H1 (cell line): ENCODE measurements at regions not wholly inside any gene's neighbourhood (a gene's known extent, or its start where the extent isn't known, plus 50 kb on each side); places are given as distances from the start of the nearest gene placed in this dataset.

Experiments used
- CTCF ChIA-PET: fragments of 300-600 bp; sonication (Branson Sonifier 250); formaldehyde crosslinking; loops from one replicate; lab custom pipeline; 2021; ENCODE audit not compliant: partially characterized antibody; lab: Charles Lee
- POLR2A ChIA-PET: fragments of 300-600 bp; sonication (Branson Sonifier 250); formaldehyde crosslinking; loops from one replicate; lab custom pipeline; 2021; ENCODE audit warnings: inconsistent platforms; ENCODE audit not compliant: partially characterized antibody; lab: Charles Lee
- DNase-seq, 2 experiments: peaks; one replicate each; pipeline versions ENCODE4 v3.0.0 to v3.0.0-alpha.2; 2010 to 2022; ENCODE audit warnings: low spot score in 2 of 2, low read depth in 1 of 2, mixed read lengths in 1 of 2
- FAIRE-seq: peaks from 2 replicates; lab custom pipeline; 2011; peaks lifted over from hg19 to GRCh38; lab: Jason Lieb, UNC
- H2AFZ ChIP-seq: 2 replicates; pipeline ENCODE4 v1.8.1; 2012; ENCODE audit warnings: low read length, inconsistent platforms
- H2AK5ac ChIP-seq: 2 replicates; pipeline ENCODE4 v1.6.1; 2013; ENCODE audit warnings: low read depth, low read length
- H2BK120ac ChIP-seq: replicated peaks from 2 replicates; pipeline ENCODE3; 2013; ENCODE audit warnings: low read depth, low read length, inconsistent platforms
- H2BK12ac ChIP-seq: 2 replicates; pipeline ENCODE4 v1.6.1; 2013; ENCODE audit warnings: low read depth, low read length
- H2BK15ac ChIP-seq: 2 replicates; pipeline ENCODE4 v1.6.1; 2013; ENCODE audit warnings: low read length
- H2BK20ac ChIP-seq: 2 replicates; pipeline ENCODE4 v1.6.1; 2013; ENCODE audit warnings: low read length
- H2BK5ac ChIP-seq: 2 replicates; pipeline ENCODE4 v1.6.1; 2013; ENCODE audit warnings: low read depth, low read length
- H3K14ac ChIP-seq: 2 replicates; pipeline ENCODE4 v1.6.1; 2013; ENCODE audit warnings: inconsistent platforms; ENCODE audit not compliant: insufficient read length
- H3K18ac ChIP-seq: 2 replicates; pipeline ENCODE4 v1.6.1; 2013; ENCODE audit warnings: low read length; ENCODE audit errors: extremely low read depth
- H3K23ac ChIP-seq: 2 replicates; pipeline ENCODE4 v1.6.1; 2013; ENCODE audit warnings: inconsistent platforms; ENCODE audit not compliant: insufficient read length
- H3K23me2 ChIP-seq: 2 replicates; pipeline ENCODE4 v1.6.1; 2013; ENCODE audit warnings: low read depth, low read length
- H3K27ac ChIP-seq: 2 replicates; pipeline ENCODE4 v1.6.1; 2011; ENCODE audit warnings: low read depth, low read length, inconsistent platforms
- H3K27me3 ChIP-seq, 4 experiments: replicated peaks in 1 of 4; 1 replicate in 1 of 4; 2 replicates in 3 of 4; pipeline versions ENCODE4 v1.6.1 to v1.8.1; 2011 to 2013; ENCODE audit warnings: low read length in 3 of 4, mild to moderate bottlenecking in 3 of 4, inconsistent platforms in 2 of 4, mixed read lengths in 2 of 4, moderate library complexity in 1 of 4; ENCODE audit not compliant: control insufficient read depth in 3 of 4, insufficient read depth in 3 of 4; ENCODE audit errors: extremely low read depth in 1 of 4
- H3K36me3 ChIP-seq, 4 experiments: 2 replicates each; pipeline versions ENCODE4 v1.6.1 to v1.8.1; 2011 to 2013; ENCODE audit warnings: mild to moderate bottlenecking in 4 of 4, low read length in 3 of 4, moderate library complexity in 2 of 4, control low read depth in 1 of 4, inconsistent platforms in 1 of 4; ENCODE audit not compliant: insufficient read depth in 4 of 4, control insufficient read depth in 2 of 4
- H3K4ac ChIP-seq: replicated peaks from 2 replicates; pipeline ENCODE3; 2013; ENCODE audit warnings: low read length, low read depth, mixed read lengths, inconsistent platforms; ENCODE audit not compliant: insufficient read length
- H3K4me1 ChIP-seq, 4 experiments: replicated peaks in 1 of 4; 1 replicate in 1 of 4; 2 replicates in 3 of 4; pipeline versions ENCODE4 v1.6.1 to v1.8.1; 2011 to 2013; ENCODE audit warnings: low read length in 3 of 4, inconsistent platforms in 2 of 4, mixed read lengths in 1 of 4; ENCODE audit not compliant: insufficient read depth in 4 of 4, control insufficient read depth in 3 of 4
- H3K4me2 ChIP-seq, 2 experiments: 2 replicates each; pipeline versions ENCODE4 v1.6.1 to v1.8.1; 2011 to 2013; ENCODE audit warnings: low read depth in 2 of 2, low read length in 2 of 2, control low read depth in 1 of 2, inconsistent platforms in 1 of 2, mild to moderate bottlenecking in 1 of 2; ENCODE audit not compliant: insufficient read depth in 1 of 2
- H3K4me3 ChIP-seq, 4 experiments: fragments of 200-600, 300-600 bp in 1 of 4; sonication (generic), shearing (Covaris generic), sonication (Bioruptor Twin) in 1 of 4; 2 replicates each; pipeline versions ENCODE4 v1.5.1 to v1.8.1; 2011 to 2016; ENCODE audit warnings: low read length in 4 of 4, low read depth in 3 of 4, control low read depth in 2 of 4, inconsistent platforms in 2 of 4, mild to moderate bottlenecking in 2 of 4, mixed read lengths in 1 of 4, moderate library complexity in 1 of 4; ENCODE audit not compliant: insufficient read depth in 2 of 4; ENCODE audit errors: extremely low read depth in 1 of 4
- H3K56ac ChIP-seq: replicated peaks from 2 replicates; pipeline ENCODE3; 2013; ENCODE audit warnings: low read depth, mild to moderate bottlenecking, mixed read lengths, low read length, inconsistent platforms; ENCODE audit not compliant: insufficient read length
- H3K79me1 ChIP-seq: 2 replicates; pipeline ENCODE4 v1.6.1; 2013; ENCODE audit warnings: low read depth, low read length, control low read depth
- H3K79me2 ChIP-seq, 2 experiments: 2 replicates each; pipeline versions ENCODE4 v1.6.1 to v1.8.1; 2012 to 2013; ENCODE audit warnings: low read length in 2 of 2, mild to moderate bottlenecking in 2 of 2, inconsistent platforms in 1 of 2; ENCODE audit not compliant: insufficient read depth in 2 of 2, control insufficient read depth in 1 of 2
- H3K9ac ChIP-seq, 4 experiments: replicated peaks in 1 of 4; 1 replicate in 1 of 4; 2 replicates in 3 of 4; pipeline versions ENCODE4 v1.6.1 to v1.8.1; 2011 to 2013; ENCODE audit warnings: low read depth in 3 of 4, low read length in 3 of 4, control low read depth in 2 of 4, mild to moderate bottlenecking in 2 of 4, moderate library complexity in 2 of 4, inconsistent platforms in 1 of 4; ENCODE audit errors: extremely low read depth in 1 of 4
- H3K9me3 ChIP-seq, 2 experiments: 2 replicates each; pipeline versions ENCODE4 v1.6.1 to v1.8.1; 2012 to 2013; ENCODE audit warnings: mild to moderate bottlenecking in 2 of 2, moderate library complexity in 2 of 2, control low read depth in 1 of 2, inconsistent platforms in 1 of 2, low read depth in 1 of 2, low read length in 1 of 2, mixed read lengths in 1 of 2; ENCODE audit not compliant: insufficient read depth in 2 of 2
- H4K20me1 ChIP-seq, 2 experiments: replicated peaks in 1 of 2; 2 replicates each; pipeline versions ENCODE3 to v1.8.1; 2011 to 2013; ENCODE audit warnings: inconsistent platforms in 2 of 2, low read length in 2 of 2, mild to moderate bottlenecking in 1 of 2; ENCODE audit not compliant: insufficient read depth in 2 of 2, control insufficient read depth in 1 of 2
- H4K5ac ChIP-seq: 2 replicates; pipeline ENCODE4 v1.6.1; 2013; ENCODE audit warnings: low read length, low read depth, mixed read lengths, inconsistent platforms; ENCODE audit not compliant: insufficient read length
- H4K8ac ChIP-seq: 2 replicates; pipeline ENCODE4 v1.8.0; 2013; ENCODE audit warnings: mild to moderate bottlenecking, moderate library complexity, low read length, inconsistent platforms; ENCODE audit not compliant: insufficient read depth; ENCODE audit errors: extremely low read depth
- H4K91ac ChIP-seq: replicated peaks from 2 replicates; pipeline ENCODE3; 2013; ENCODE audit warnings: low read length, mixed read lengths, inconsistent platforms; ENCODE audit not compliant: insufficient read length
- CHD1 ChIP-seq: IDR thresholded peaks from 2 replicates; pipeline ENCODE4 v1.6.1; 2012; ENCODE audit warnings: low read depth, low read length, improper control_type of control experiment
- CHD2 ChIP-seq: IDR thresholded peaks from 2 replicates; pipeline ENCODE4 v1.6.1; 2012; ENCODE audit warnings: low read length, improper control_type of control experiment
- HDAC2 ChIP-seq, 2 experiments: fragments of 300-600 bp in 1 of 2; sonication (generic) in 1 of 2; IDR thresholded peaks; 2 replicates each; pipeline ENCODE4 v1.6.1; 2011 to 2012; ENCODE audit warnings: low read depth in 2 of 2, low read length in 2 of 2, mild to moderate bottlenecking in 2 of 2, moderate library complexity in 2 of 2, borderline replicate concordance in 1 of 2, inconsistent platforms in 1 of 2
- KDM1A ChIP-seq: fragments of 200-600, 300-600 bp; sonication (generic); IDR thresholded peaks from 2 replicates; pipeline ENCODE4 v1.7.1; 2016; ENCODE audit warnings: mild to moderate bottlenecking, low read length, borderline replicate concordance
- POU5F1 ChIP-seq: IDR thresholded peaks from 2 replicates; pipeline ENCODE4 v1.6.1; 2011; ENCODE audit warnings: low read depth, mild to moderate bottlenecking, low read length, moderate library complexity
- SIN3A ChIP-seq, 2 experiments: IDR thresholded peaks in 1 of 2; conservative IDR thresholded peaks in 1 of 2; 2 replicates each; pipeline ENCODE4 v1.6.1; 2011 to 2012; ENCODE audit warnings: low read length in 2 of 2, improper control_type of control experiment in 1 of 2, low read depth in 1 of 2, mild to moderate bottlenecking in 1 of 2
- SP1 ChIP-seq: IDR thresholded peaks from 2 replicates; pipeline ENCODE4 v1.6.1; 2011; ENCODE audit warnings: low read depth, low read length
- SP4 ChIP-seq: IDR thresholded peaks from 2 replicates; pipeline ENCODE4 v1.6.1; 2012; ENCODE audit warnings: low read length, inconsistent platforms
- SUZ12 ChIP-seq: fragments of 200-600 bp; sonication (generic); IDR thresholded peaks from 2 replicates; pipeline ENCODE4 v1.6.1; 2012; ENCODE audit warnings: mild to moderate bottlenecking, inconsistent platforms, low read length, moderate library complexity, mixed read lengths
- WGBS, 2 experiments: shearing (Covaris generic) in 1 of 2; methylation state at CpG; one replicate each; pipeline versions ENCODE4 v1.1.6 to v1.1.7; 2013 to 2015; ENCODE audit warnings: low lambda C conversion rate in 2 of 2, mixed read lengths in 2 of 2, inconsistent platforms in 1 of 2, low coverage in 1 of 2, missing lambda C conversion rate in 1 of 2; ENCODE audit not compliant: insufficient replicate concordance in 2 of 2, insufficient coverage in 1 of 2, insufficient read length in 1 of 2; ENCODE audit errors: extremely low coverage in 1 of 2, missing lambda C conversion rate in 1 of 2; 5-methylcytosine and 5-hydroxymethylcytosine counted together
- TF ChIP-seq, protein P1 (sequence below): IDR thresholded peaks from 2 replicates; pipeline ENCODE4 v1.6.1; 2012; ENCODE audit warnings: inconsistent platforms
- TF ChIP-seq, protein P2 (sequence below), 3 experiments: IDR thresholded peaks; 1 replicate in 2 of 3; 2 replicates in 1 of 3; pipeline versions ENCODE4 v1.5.1 to v1.6.1; 2011; ENCODE audit warnings: low read length in 3 of 3, mild to moderate bottlenecking in 3 of 3, inconsistent platforms in 2 of 3, low read depth in 1 of 3, moderate library complexity in 1 of 3; ENCODE audit not compliant: insufficient read depth in 1 of 3; ENCODE audit errors: control extremely low read depth in 1 of 3

DNA sequence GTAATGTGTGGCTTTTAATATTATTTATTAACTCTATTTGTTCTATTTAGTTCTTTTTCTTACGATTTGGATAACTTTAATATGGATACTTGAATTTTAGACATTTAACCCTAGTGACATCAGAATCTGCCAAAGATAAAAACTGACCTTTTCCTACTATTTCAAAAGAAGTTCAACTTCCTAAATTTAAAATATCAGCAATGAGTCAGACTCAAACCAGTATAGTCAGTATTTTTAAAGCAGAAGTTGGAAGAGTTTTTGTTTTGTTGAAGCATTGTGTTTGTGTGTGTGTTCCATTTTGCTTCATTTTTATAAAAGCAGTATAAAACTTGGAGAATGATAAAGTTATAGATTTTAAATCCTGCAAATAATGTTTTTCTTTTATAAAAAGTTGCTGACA lies 251.8 kb upstream of the RASA1 start:
- Histone ChIP-seq H3K79me1 (no peaks in the 10 kb centered on the region), H3K79me2 (no peaks in the 10 kb centered on the region), H3K27ac (no peak overlapping the region), H4K91ac (no peak overlapping the region), H3K9me3 (no peaks in the 10 kb centered on the region), H2AFZ (no peak overlapping the region), H2BK5ac (no peak overlapping the region), H2BK12ac (no peak overlapping the region), H3K23ac (no peak overlapping the region), H2BK15ac (no peak overlapping the region), H4K5ac (no peak overlapping the region), H3K9ac (no peak overlapping the region), H3K56ac (no peak overlapping the region), H3K4me1 (peaks cover 0 to 5% (median under 1%) of the 10 kb centered on the region in 4 experiments; a peak in 2 of 7 replicates), H4K20me1 (no peaks in the 10 kb centered on the region), H3K4me3 (no peak overlapping the region), H2AK5ac (no peak overlapping the region), H3K4me2 (no peak overlapping the region), H4K8ac (no peak overlapping the region), H3K18ac (no peak overlapping the region), H3K14ac (no peak overlapping the region), H2BK120ac (no peak overlapping the region), H3K27me3 (no peaks in the 10 kb centered on the region), H3K4ac (no peak overlapping the region), H2BK20ac (no peak overlapping the region), H3K36me3 (no peaks in the 10 kb centered on the region), H3K23me2 (no peaks in the 10 kb centered on the region)
- DNase-seq (no peak), FAIRE-seq (no peak)
- 86% methylated on average over 1 of the region's 1 CpG; no CpG with 5 or more reads in 1 of the 2 experiments for WGBS, 2 experiments
- ChIA-PET CTCF (interaction anchor here (3.0 kb wide), 1 partner anchor 136 kb away, joined by 20 read pairs; no protein-coding TSS in a partner anchor), POLR2A (no interaction called here)
- no peak for TF ChIP-seq SP4
- TF ChIP-seq CHD1, result no peak
- TF ChIP-seq, protein P1, sequence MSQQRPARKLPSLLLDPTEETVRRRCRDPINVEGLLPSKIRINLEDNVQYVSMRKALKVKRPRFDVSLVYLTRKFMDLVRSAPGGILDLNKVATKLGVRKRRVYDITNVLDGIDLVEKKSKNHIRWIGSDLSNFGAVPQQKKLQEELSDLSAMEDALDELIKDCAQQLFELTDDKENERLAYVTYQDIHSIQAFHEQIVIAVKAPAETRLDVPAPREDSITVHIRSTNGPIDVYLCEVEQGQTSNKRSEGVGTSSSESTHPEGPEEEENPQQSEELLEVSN, result no peak
- TF ChIP-seq SUZ12, result no peak
- TF ChIP-seq KDM1A, result no peak
- TF ChIP-seq SIN3A (conservative IDR thresholded peaks at IDR 0.05 in 1 of 2, IDR thresholded peaks at IDR 0.05 in 1 of 2; ENCODE audit: low read depth in 1 of 2, low read length in 2 of 2), result no peak
- TF ChIP-seq CHD2, result no peak
- no peak for TF ChIP-seq HDAC2 (IDR thresholded peaks at IDR 0.05; ENCODE audit: borderline replicate concordance in 1 of 2, low read depth in 2 of 2, low read length in 2 of 2)
- TF ChIP-seq SP1, result no peak
- TF ChIP-seq, protein P2, sequence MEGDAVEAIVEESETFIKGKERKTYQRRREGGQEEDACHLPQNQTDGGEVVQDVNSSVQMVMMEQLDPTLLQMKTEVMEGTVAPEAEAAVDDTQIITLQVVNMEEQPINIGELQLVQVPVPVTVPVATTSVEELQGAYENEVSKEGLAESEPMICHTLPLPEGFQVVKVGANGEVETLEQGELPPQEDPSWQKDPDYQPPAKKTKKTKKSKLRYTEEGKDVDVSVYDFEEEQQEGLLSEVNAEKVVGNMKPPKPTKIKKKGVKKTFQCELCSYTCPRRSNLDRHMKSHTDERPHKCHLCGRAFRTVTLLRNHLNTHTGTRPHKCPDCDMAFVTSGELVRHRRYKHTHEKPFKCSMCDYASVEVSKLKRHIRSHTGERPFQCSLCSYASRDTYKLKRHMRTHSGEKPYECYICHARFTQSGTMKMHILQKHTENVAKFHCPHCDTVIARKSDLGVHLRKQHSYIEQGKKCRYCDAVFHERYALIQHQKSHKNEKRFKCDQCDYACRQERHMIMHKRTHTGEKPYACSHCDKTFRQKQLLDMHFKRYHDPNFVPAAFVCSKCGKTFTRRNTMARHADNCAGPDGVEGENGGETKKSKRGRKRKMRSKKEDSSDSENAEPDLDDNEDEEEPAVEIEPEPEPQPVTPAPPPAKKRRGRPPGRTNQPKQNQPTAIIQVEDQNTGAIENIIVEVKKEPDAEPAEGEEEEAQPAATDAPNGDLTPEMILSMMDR (IDR thresholded peaks at IDR 0.05; ENCODE audit: control extremely low read depth in 1 of 3, insufficient read depth in 1 of 3, low read depth in 1 of 3, low read length in 3 of 3), result no peak
- TF ChIP-seq POU5F1, result no peak
